ENCODE measurements at regions not wholly inside any gene's neighbourhood (a gene's known extent, or its start where the extent isn't known, plus 50 kb on each side); places are given as distances from the start of the nearest gene placed in this dataset.
"Not testable (repeated sequence)": the region's sequence is repeated elsewhere in the genome, so short reads cannot be mapped to it uniquely, and the experiment has no call there.

DNA sequence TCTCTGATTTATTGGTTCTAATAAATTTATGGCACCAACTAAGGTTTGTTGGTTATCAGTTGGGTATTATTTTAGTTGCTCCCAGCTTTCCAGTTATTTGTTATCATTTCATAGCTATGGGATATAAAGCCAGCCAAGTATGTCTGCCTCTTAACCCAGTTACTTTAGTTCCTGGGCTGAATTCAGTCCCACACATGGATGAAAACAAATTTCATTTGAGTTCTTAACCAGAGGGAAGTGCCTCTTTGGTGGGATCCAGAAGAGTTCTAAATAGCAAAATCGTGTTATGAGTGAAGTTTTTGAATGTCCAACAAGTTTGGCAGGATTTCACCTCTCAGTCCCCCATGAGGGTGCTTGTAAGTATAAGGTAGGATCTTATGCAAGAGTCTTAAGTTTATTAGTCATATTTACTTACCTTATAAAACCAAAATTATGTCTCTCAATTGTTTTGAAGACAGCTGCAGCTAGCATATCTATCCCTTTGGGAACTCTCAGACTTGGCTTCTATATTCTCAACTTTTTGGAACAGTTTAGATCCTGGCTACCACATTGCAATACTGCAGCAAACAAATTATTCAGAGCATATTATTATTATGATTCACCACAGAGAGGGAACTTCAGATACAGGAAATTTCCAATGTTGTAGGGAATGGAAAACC is 683.6 kb downstream of the BCKDHB start:
- no peaks in the 10 kb centered on the region for H3K9me3 ChIP-seq (ENCODE audit: control insufficient read depth in 2 of 2, low read length in 2 of 2)
- no peaks in the 10 kb centered on the region for H3K27me3 ChIP-seq (ENCODE audit: control insufficient read depth in 2 of 2, insufficient read depth in 2 of 2, low read length in 2 of 2)
- no peak overlapping the region for H3K9ac ChIP-seq (ENCODE audit: low read depth in 1 of 2, low read length in 2 of 2)
- H3K36me3 ChIP-seq (ENCODE audit: control insufficient read depth in 2 of 2, insufficient read depth in 2 of 2, low read length in 2 of 2), result no peaks in the 10 kb centered on the region
- peak overlapping the region in 1 of 2 donors; percentile 5 for H3K27ac ChIP-seq (ENCODE audit: low read depth in 2 of 2, low read length in 2 of 2)
- H3K4me3 ChIP-seq (ENCODE audit: low read length in 2 of 2), result no peak overlapping the region
- H3K4me1 ChIP-seq (ENCODE audit: control insufficient read depth in 2 of 2, insufficient read depth in 2 of 2, low read length in 2 of 2), result no peaks in the 10 kb centered on the region

DNA sequence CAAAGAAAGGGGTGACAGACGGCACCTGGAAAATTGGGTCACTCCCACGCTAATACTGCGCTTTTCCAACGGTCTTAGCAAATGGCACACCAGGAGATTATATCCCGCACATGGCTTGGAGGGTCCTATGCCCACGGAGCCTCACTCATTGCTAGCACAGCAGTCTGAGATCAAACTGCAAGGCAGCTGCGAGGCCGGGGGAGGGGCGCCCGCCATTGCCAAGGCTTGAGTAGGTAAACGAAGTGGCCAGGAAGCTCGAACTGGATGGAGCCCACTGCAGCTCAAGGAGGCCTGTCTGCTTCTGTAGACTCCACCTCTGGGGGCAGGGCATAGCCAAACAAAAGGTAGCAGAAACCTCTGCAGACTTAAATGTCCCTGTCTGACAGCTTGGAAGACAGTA is 676.8 kb downstream of the BCKDHB start:
- H3K9me3 ChIP-seq (ENCODE audit: control insufficient read depth in 2 of 2, low read length in 2 of 2); H3K4me3 ChIP-seq (ENCODE audit: low read length in 2 of 2); H3K9ac ChIP-seq (ENCODE audit: low read depth in 1 of 2, low read length in 2 of 2); H3K4me1 ChIP-seq (ENCODE audit: control insufficient read depth in 2 of 2, insufficient read depth in 2 of 2, low read length in 2 of 2); H3K36me3 ChIP-seq (ENCODE audit: control insufficient read depth in 2 of 2, insufficient read depth in 2 of 2, low read length in 2 of 2); H3K27me3 ChIP-seq (ENCODE audit: control insufficient read depth in 2 of 2, insufficient read depth in 2 of 2, low read length in 2 of 2); H3K27ac ChIP-seq (ENCODE audit: low read depth in 2 of 2, low read length in 2 of 2): not testable (repeated sequence)

GRCh38 chr6:80771941-80772340 is 665.5 kb downstream of the BCKDHB start:
- Histone ChIP-seq H3K4me1 (ENCODE audit: control insufficient read depth in 2 of 2, insufficient read depth in 2 of 2, low read length in 2 of 2) (no peaks in the 10 kb centered on the region), H3K27me3 (ENCODE audit: control insufficient read depth in 2 of 2, insufficient read depth in 2 of 2, low read length in 2 of 2) (no peaks in the 10 kb centered on the region), H3K4me3 (ENCODE audit: low read length in 2 of 2) (no peak overlapping the region), H3K9ac (ENCODE audit: low read depth in 1 of 2, low read length in 2 of 2) (no peak overlapping the region), H3K27ac (ENCODE audit: low read depth in 2 of 2, low read length in 2 of 2) (no peak overlapping the region), H3K9me3 (ENCODE audit: control insufficient read depth in 2 of 2, low read length in 2 of 2) (no peaks in the 10 kb centered on the region), H3K36me3 (ENCODE audit: control insufficient read depth in 2 of 2, insufficient read depth in 2 of 2, low read length in 2 of 2) (no peaks in the 10 kb centered on the region)

DNA sequence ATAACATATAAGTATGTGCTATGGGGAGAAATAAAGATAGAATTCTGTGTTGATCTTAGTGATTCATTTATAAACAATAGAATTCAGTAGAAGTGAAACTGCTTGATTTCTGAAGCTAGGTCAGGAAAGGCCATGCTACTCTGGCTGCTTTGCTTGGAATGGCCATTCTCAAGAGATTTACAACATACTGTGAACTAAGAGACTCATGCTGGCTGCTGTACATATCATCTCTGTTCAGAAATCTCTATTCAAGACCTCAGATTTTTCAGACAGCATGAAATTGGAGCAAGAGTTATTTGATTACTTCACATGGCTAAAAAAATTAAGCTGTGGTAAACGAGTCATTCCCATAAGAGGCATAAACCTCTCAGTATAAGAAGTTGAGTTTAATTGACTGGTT is 662.6 kb downstream of the BCKDHB start:
- no peaks in the 10 kb centered on the region for H3K9me3 ChIP-seq (ENCODE audit: control insufficient read depth in 2 of 2, low read length in 2 of 2)
- no peak overlapping the region for H3K27ac ChIP-seq (ENCODE audit: low read depth in 2 of 2, low read length in 2 of 2)
- H3K9ac ChIP-seq (ENCODE audit: low read depth in 1 of 2, low read length in 2 of 2), result no peak overlapping the region
- no peaks in the 10 kb centered on the region for H3K4me1 ChIP-seq (ENCODE audit: control insufficient read depth in 2 of 2, insufficient read depth in 2 of 2, low read length in 2 of 2)
- H3K36me3 ChIP-seq (ENCODE audit: control insufficient read depth in 2 of 2, insufficient read depth in 2 of 2, low read length in 2 of 2), result no peaks in the 10 kb centered on the region
- H3K4me3 ChIP-seq (ENCODE audit: low read length in 2 of 2), result no peak overlapping the region
- no peaks in the 10 kb centered on the region for H3K27me3 ChIP-seq (ENCODE audit: control insufficient read depth in 2 of 2, insufficient read depth in 2 of 2, low read length in 2 of 2)

DNA sequence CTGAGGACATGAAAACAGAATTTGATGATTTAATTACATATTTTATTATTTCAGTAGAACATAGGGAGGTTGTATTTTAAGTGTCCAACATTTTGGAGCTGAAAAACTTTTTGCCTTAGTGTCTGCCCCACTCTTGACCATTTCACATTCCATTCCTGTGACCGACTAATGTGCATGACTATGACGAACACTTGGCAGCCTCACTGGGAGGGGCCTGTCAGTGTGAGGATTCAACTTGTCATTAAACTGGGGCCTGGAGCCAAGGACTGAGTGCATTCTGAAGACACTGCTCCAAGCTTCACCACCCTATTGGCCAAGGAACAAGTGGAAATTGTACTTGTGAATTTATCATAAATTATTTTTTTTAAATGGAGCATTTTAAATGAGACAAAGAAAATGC is 661.3 kb downstream of the BCKDHB start:
- Histone ChIP-seq H3K27ac (ENCODE audit: low read depth in 2 of 2, low read length in 2 of 2) (no peak overlapping the region), H3K9me3 (ENCODE audit: control insufficient read depth in 2 of 2, low read length in 2 of 2) (no peaks in the 10 kb centered on the region), H3K4me1 (ENCODE audit: control insufficient read depth in 2 of 2, insufficient read depth in 2 of 2, low read length in 2 of 2) (no peaks in the 10 kb centered on the region), H3K27me3 (ENCODE audit: control insufficient read depth in 2 of 2, insufficient read depth in 2 of 2, low read length in 2 of 2) (no peaks in the 10 kb centered on the region), H3K9ac (ENCODE audit: low read depth in 1 of 2, low read length in 2 of 2) (no peak overlapping the region), H3K36me3 (ENCODE audit: control insufficient read depth in 2 of 2, insufficient read depth in 2 of 2, low read length in 2 of 2) (no peaks in the 10 kb centered on the region), H3K4me3 (ENCODE audit: low read length in 2 of 2) (no peak overlapping the region)

- Histone ChIP-seq H3K36me3 (ENCODE audit: control insufficient read depth in 2 of 2, insufficient read depth in 2 of 2, low read length in 2 of 2) (no peaks in the 10 kb centered on the region), H3K9me3 (ENCODE audit: control insufficient read depth in 2 of 2, low read length in 2 of 2) (no peaks in the 10 kb centered on the region), H3K4me3 (ENCODE audit: low read length in 2 of 2) (no peak overlapping the region), H3K9ac (ENCODE audit: low read depth in 1 of 2, low read length in 2 of 2) (no peak overlapping the region), H3K27ac (ENCODE audit: low read depth in 2 of 2, low read length in 2 of 2) (no peak overlapping the region), H3K4me1 (ENCODE audit: control insufficient read depth in 2 of 2, insufficient read depth in 2 of 2, low read length in 2 of 2) (no peaks in the 10 kb centered on the region), H3K27me3 (ENCODE audit: control insufficient read depth in 2 of 2, insufficient read depth in 2 of 2, low read length in 2 of 2) (no peaks in the 10 kb centered on the region)
Observed at GRCh38 chr6:80744213-80744612, 637.7 kb downstream of the BCKDHB start.

GRCh38 chr6:80742481-80742880 is 636.0 kb downstream of the BCKDHB start:
- no peak overlapping the region for H3K27ac ChIP-seq (ENCODE audit: low read depth in 2 of 2, low read length in 2 of 2)
- H3K4me3 ChIP-seq (ENCODE audit: low read length in 2 of 2), result no peak overlapping the region
- no peaks in the 10 kb centered on the region for H3K9me3 ChIP-seq (ENCODE audit: control insufficient read depth in 2 of 2, low read length in 2 of 2)
- no peaks in the 10 kb centered on the region for H3K27me3 ChIP-seq (ENCODE audit: control insufficient read depth in 2 of 2, insufficient read depth in 2 of 2, low read length in 2 of 2)
- no peak overlapping the region for H3K9ac ChIP-seq (ENCODE audit: low read depth in 1 of 2, low read length in 2 of 2)
- no peaks in the 10 kb centered on the region for H3K36me3 ChIP-seq (ENCODE audit: control insufficient read depth in 2 of 2, insufficient read depth in 2 of 2, low read length in 2 of 2)
- no peaks in the 10 kb centered on the region for H3K4me1 ChIP-seq (ENCODE audit: control insufficient read depth in 2 of 2, insufficient read depth in 2 of 2, low read length in 2 of 2)

GRCh38 chr6:80733641-80734040 is 627.2 kb downstream of the BCKDHB start:
- no peak overlapping the region for H3K4me3 ChIP-seq (ENCODE audit: low read length in 2 of 2)
- H3K4me1 ChIP-seq (ENCODE audit: control insufficient read depth in 2 of 2, insufficient read depth in 2 of 2, low read length in 2 of 2), result no peaks in the 10 kb centered on the region
- no peak overlapping the region for H3K27ac ChIP-seq (ENCODE audit: low read depth in 2 of 2, low read length in 2 of 2)
- H3K36me3 ChIP-seq (ENCODE audit: control insufficient read depth in 2 of 2, insufficient read depth in 2 of 2, low read length in 2 of 2), result no peaks in the 10 kb centered on the region
- no peaks in the 10 kb centered on the region for H3K27me3 ChIP-seq (ENCODE audit: control insufficient read depth in 2 of 2, insufficient read depth in 2 of 2, low read length in 2 of 2)
- no peak overlapping the region for H3K9ac ChIP-seq (ENCODE audit: low read depth in 1 of 2, low read length in 2 of 2)
- no peaks in the 10 kb centered on the region for H3K9me3 ChIP-seq (ENCODE audit: control insufficient read depth in 2 of 2, low read length in 2 of 2)

DNA sequence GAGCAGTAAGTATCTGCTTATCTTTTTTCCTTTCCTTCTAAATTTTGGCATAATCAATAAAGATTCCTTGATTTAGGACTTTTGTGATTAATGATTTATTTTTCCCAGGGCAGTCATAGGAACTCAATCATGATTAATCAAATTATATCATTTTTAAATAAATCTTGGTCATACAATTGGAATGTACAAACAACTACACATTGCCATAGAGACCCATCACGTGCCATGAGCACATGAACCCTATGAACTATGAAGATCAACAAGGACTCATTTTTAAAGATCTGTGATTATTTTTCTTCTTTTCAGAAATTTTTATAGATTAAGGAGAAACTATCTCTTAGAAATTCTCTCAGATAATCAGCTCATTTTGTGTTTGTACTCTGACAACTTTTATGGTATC is 622.4 kb downstream of the BCKDHB start:
- no peak overlapping the region for H3K4me3 ChIP-seq (ENCODE audit: low read length in 2 of 2)
- no peaks in the 10 kb centered on the region for H3K4me1 ChIP-seq (ENCODE audit: control insufficient read depth in 2 of 2, insufficient read depth in 2 of 2, low read length in 2 of 2)
- H3K27me3 ChIP-seq (ENCODE audit: control insufficient read depth in 2 of 2, insufficient read depth in 2 of 2, low read length in 2 of 2), result no peaks in the 10 kb centered on the region
- no peak overlapping the region for H3K9ac ChIP-seq (ENCODE audit: low read depth in 1 of 2, low read length in 2 of 2)
- no peak overlapping the region for H3K27ac ChIP-seq (ENCODE audit: low read depth in 2 of 2, low read length in 2 of 2)
- no peaks in the 10 kb centered on the region for H3K36me3 ChIP-seq (ENCODE audit: control insufficient read depth in 2 of 2, insufficient read depth in 2 of 2, low read length in 2 of 2)
- H3K9me3 ChIP-seq (ENCODE audit: control insufficient read depth in 2 of 2, low read length in 2 of 2), result no peaks in the 10 kb centered on the region

DNA sequence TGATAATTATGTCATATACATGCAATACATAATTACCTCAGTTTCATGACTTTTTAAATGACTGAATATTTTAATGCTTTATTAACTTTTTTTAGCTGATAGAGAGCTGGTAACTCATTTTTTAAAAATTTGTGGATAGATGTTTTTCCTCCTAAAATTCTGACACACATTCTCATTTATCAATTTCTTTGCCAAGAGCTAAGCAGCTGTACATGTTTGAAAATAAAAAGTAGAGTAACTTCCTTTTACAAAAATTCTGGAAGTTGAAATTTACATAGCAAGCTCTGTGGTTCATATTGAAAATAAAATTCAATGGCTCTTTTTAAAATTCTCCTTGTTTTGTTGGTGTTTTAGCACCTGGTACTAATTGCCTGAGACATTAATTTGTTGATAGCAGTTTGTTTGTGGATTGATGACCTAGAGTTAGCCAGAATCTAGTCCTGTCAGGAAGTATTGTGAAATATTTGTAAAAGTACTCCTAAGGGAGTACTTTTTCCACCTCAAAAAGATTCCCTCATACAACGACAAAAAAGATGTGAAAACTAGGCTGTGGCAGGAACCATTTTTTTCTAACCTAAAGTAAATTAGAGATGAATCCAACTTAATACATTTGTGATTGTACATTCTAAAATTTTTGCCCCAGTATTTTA is 621.8 kb downstream of the BCKDHB start:
- Histone ChIP-seq H3K27ac (ENCODE audit: low read depth in 2 of 2, low read length in 2 of 2) (no peak overlapping the region), H3K9me3 (ENCODE audit: control insufficient read depth in 2 of 2, low read length in 2 of 2) (no peaks in the 10 kb centered on the region), H3K4me3 (ENCODE audit: low read length in 2 of 2) (no peak overlapping the region), H3K27me3 (ENCODE audit: control insufficient read depth in 2 of 2, insufficient read depth in 2 of 2, low read length in 2 of 2) (no peaks in the 10 kb centered on the region), H3K36me3 (ENCODE audit: control insufficient read depth in 2 of 2, insufficient read depth in 2 of 2, low read length in 2 of 2) (no peaks in the 10 kb centered on the region), H3K9ac (ENCODE audit: low read depth in 1 of 2, low read length in 2 of 2) (no peak overlapping the region), H3K4me1 (ENCODE audit: control insufficient read depth in 2 of 2, insufficient read depth in 2 of 2, low read length in 2 of 2) (no peaks in the 10 kb centered on the region)
